ENCODE measurements at regions not wholly inside any gene's neighbourhood (a gene's known extent, or its start where the extent isn't known, plus 50 kb on each side); places are given as distances from the start of the nearest gene placed in this dataset.

GRCh38 chr15:91635080-91635479 is 218.4 kb upstream of the SLCO3A1 start (continued):
- TF ChIP-seq, protein P1, sequence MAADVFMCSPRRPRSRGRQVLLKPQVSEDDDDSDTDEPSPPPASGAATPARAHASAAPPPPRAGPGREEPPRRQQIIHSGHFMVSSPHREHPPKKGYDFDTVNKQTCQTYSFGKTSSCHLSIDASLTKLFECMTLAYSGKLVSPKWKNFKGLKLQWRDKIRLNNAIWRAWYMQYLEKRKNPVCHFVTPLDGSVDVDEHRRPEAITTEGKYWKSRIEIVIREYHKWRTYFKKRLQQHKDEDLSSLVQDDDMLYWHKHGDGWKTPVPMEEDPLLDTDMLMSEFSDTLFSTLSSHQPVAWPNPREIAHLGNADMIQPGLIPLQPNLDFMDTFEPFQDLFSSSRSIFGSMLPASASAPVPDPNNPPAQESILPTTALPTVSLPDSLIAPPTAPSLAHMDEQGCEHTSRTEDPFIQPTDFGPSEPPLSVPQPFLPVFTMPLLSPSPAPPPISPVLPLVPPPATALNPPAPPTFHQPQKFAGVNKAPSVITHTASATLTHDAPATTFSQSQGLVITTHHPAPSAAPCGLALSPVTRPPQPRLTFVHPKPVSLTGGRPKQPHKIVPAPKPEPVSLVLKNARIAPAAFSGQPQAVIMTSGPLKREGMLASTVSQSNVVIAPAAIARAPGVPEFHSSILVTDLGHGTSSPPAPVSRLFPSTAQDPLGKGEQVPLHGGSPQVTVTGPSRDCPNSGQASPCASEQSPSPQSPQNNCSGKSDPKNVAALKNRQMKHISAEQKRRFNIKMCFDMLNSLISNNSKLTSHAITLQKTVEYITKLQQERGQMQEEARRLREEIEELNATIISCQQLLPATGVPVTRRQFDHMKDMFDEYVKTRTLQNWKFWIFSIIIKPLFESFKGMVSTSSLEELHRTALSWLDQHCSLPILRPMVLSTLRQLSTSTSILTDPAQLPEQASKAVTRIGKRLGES (CRISPR knock-in tag; IDR thresholded peaks at IDR 0.05; ENCODE audit: borderline replicate concordance): no peak
- TF ChIP-seq SMAD9 (CRISPR knock-in tag; IDR thresholded peaks at IDR 0.05) (no peak), CEBPG (CRISPR knock-in tag; IDR thresholded peaks at IDR 0.05) (no peak)

DNA sequence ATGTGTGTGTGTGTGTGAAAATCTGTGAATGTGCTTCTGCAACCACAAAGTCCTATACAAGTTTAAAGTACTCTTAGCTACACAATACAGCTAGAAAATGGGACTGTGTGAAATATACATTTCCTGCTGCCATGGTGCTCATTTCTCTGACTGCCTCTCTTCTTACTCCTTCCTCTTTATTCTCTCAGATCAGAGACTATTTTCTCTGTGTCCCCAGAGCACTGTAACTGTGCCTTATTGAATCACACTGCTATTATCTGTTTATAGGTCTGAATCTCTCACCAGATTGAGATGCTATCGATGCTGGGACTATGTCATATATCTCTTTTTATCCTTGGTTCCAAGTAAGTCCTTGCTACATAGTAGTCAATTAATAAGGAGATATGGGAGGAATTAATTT is 217.9 kb upstream of the SLCO3A1 start:
- WGBS (ENCODE audit: low lambda C conversion rate): 17% methylated on average over 1 of the region's 1 CpG
- Histone ChIP-seq H3K9me3 (ENCODE audit: low read length) (no peaks in the 10 kb centered on the region), H3K9ac (ENCODE audit: insufficient read depth, low read depth, low read length) (no peak overlapping the region), H3K27me3 (ENCODE audit: control insufficient read depth in 1 of 2, insufficient read depth in 2 of 2, low read length in 2 of 2) (no peaks in the 10 kb centered on the region), H3K36me3 (replicated peaks in 1 of 2; ENCODE audit: control insufficient read depth in 1 of 2, insufficient read depth in 2 of 2, low read length in 2 of 2) (no peaks in the 10 kb centered on the region), H3K4me2 (ENCODE audit: low read depth, low read length) (no peak overlapping the region), H2AFZ (ENCODE audit: low read length) (no peak overlapping the region), H3K79me2 (ENCODE audit: insufficient read depth, low read length) (no peaks in the 10 kb centered on the region), H3K4me1 (ENCODE audit: insufficient read depth, low read length) (peaks cover 6% of the 10 kb centered on the region; the same call in 1 of the 2 replicates), H4K20me1 (ENCODE audit: insufficient read depth, low read length) (no peaks in the 10 kb centered on the region), H3K27ac (ENCODE audit: extremely low read length, insufficient read depth, low read length) (no peak overlapping the region), H3K4me3 (replicated peaks in 1 of 3; ENCODE audit: insufficient read depth in 1 of 3, low read depth in 2 of 3, low read length in 3 of 3) (no peak overlapping the region)
- intact Hi-C loops (cut with micrococcal nuclease; ENCODE audit: unreplicated experiment): no loop called here
- DNase-seq (ENCODE audit: low spot score) (no peak), ATAC-seq (no peak), FAIRE-seq (no peak)
- ChIA-PET CTCF (ENCODE audit: low intra/inter-chr PET ratio, low total read pairs) (no interaction called here), POLR2A (no interaction called here)
- in situ Hi-C loops (cut with HindIII; ENCODE audit: extremely low pct_ligation_motif_present, low pct_unique_long_range_greater_than_20kb): no loop called here
- no peak for TF ChIP-seq RARG (CRISPR knock-in tag; IDR thresholded peaks at IDR 0.05; ENCODE audit: low read depth)
- TF ChIP-seq YEATS4 (CRISPR knock-in tag; IDR thresholded peaks at IDR 0.05; ENCODE audit: borderline replicate concordance): no peak
- no peak for TF ChIP-seq PAXIP1 (CRISPR knock-in tag; conservative IDR thresholded peaks at IDR 0.05)
- BruUV-seq (replicated peaks): no TSS peak

Data from HepG2 (cell line).